IMR-90 (cell line): ENCODE measurements at regions not wholly inside any gene's neighbourhood (a gene's known extent, or its start where the extent isn't known, plus 50 kb on each side); places are given as distances from the start of the nearest gene placed in this dataset.

ENCODE experiments used
- ATAC-seq: fragments of 200-7000 bp; cut with Tn5 transposase; 2 replicates; pipeline ENCODE4 v1.9.1; 2020; ENCODE audit warnings: low read depth, mild to moderate bottlenecking, moderate library complexity
- BruUV-seq: library from RNA; stranded (reverse); fragments of 400-500 nt; replicated peaks from 2 replicates; lab custom pipeline; 2021; lab: Mats Ljungman, UMichigan
- CTCF ChIA-PET: fragments of 300-600 bp; formaldehyde crosslinking; extraction: SDS; loops from one replicate; lab custom pipeline; 2021; ENCODE audit warnings: antibody characterized with exemption; lab: Yijun Ruan, JAX
- POLR2A ChIA-PET: fragments of 300-600 bp; sonication (Branson Sonifier 250); formaldehyde crosslinking; loops from one replicate; lab custom pipeline; 2022; ENCODE audit warnings: antibody characterized with exemption; ENCODE audit not compliant: unreplicated experiment; lab: Charles Lee
- DNase-seq: peaks from one replicate; pipeline ENCODE4 v3.0.0; 2013
- H2AFZ ChIP-seq: replicated peaks from 2 replicates; pipeline ENCODE3; 2013; ENCODE audit warnings: low read length, mild to moderate bottlenecking; ENCODE audit not compliant: poor library complexity
- H2AK5ac ChIP-seq: 2 replicates; pipeline ENCODE4 v1.6.1; 2013; ENCODE audit warnings: low read depth, low read length, inconsistent platforms
- H2AK9ac ChIP-seq: replicated peaks from 2 replicates; pipeline ENCODE3; 2013; ENCODE audit warnings: mild to moderate bottlenecking, low read depth, low read length, moderate library complexity; ENCODE audit not compliant: poor library complexity
- H2BK120ac ChIP-seq: 2 replicates; pipeline ENCODE4 v1.6.1; 2013; ENCODE audit warnings: low read depth, low read length, inconsistent platforms
- H2BK15ac ChIP-seq: 3 replicates; pipeline ENCODE4 v1.6.1; 2013; ENCODE audit warnings: low read depth, low read length, inconsistent platforms
- H2BK20ac ChIP-seq: 2 replicates; pipeline ENCODE4 v1.6.1; 2013; ENCODE audit warnings: low read depth, mild to moderate bottlenecking, inconsistent platforms, low read length, moderate library complexity
- H2BK5ac ChIP-seq: 2 replicates; pipeline ENCODE4 v1.6.1; 2013; ENCODE audit warnings: mild to moderate bottlenecking, low read depth, low read length, inconsistent platforms; ENCODE audit not compliant: poor library complexity, severe bottlenecking
- H3K14ac ChIP-seq: replicated peaks from 2 replicates; pipeline ENCODE4 v1.6.1; 2013; ENCODE audit warnings: low read depth, low read length, inconsistent platforms
- H3K18ac ChIP-seq: 2 replicates; pipeline ENCODE4 v1.6.1; 2013; ENCODE audit warnings: low read depth, low read length, control low read depth
- H3K23ac ChIP-seq: 2 replicates; pipeline ENCODE4 v1.6.1; 2013; ENCODE audit warnings: low read depth, low read length, inconsistent platforms
- H3K27ac ChIP-seq: 2 replicates; pipeline ENCODE4 v1.5.1; 2013; ENCODE audit warnings: mild to moderate bottlenecking, control low read depth, low read length; ENCODE audit not compliant: insufficient read depth
- H3K27me3 ChIP-seq: 2 replicates; pipeline ENCODE4 v1.6.1; 2013; ENCODE audit warnings: low read length; ENCODE audit not compliant: control insufficient read depth, insufficient read depth
- H3K36me3 ChIP-seq: 2 replicates; pipeline ENCODE4 v1.6.1; 2013; ENCODE audit warnings: low read length, mixed read lengths; ENCODE audit not compliant: control insufficient read depth, insufficient read depth
- H3K4ac ChIP-seq: 2 replicates; pipeline ENCODE4 v1.6.1; 2013; ENCODE audit warnings: low read depth, low read length, inconsistent platforms
- H3K4me1 ChIP-seq: 2 replicates; pipeline ENCODE4 v1.6.1; 2013; ENCODE audit warnings: low read length, mixed read lengths; ENCODE audit not compliant: control insufficient read depth, insufficient read depth
- H3K4me2 ChIP-seq: 2 replicates; pipeline ENCODE4 v1.6.1; 2013; ENCODE audit warnings: low read depth, mild to moderate bottlenecking, control low read depth, low read length, moderate library complexity
- H3K4me3 ChIP-seq: 2 replicates; pipeline ENCODE4 v1.5.1; 2013; ENCODE audit warnings: low read depth, mild to moderate bottlenecking, control low read depth, low read length, moderate library complexity; ENCODE audit not compliant: insufficient read depth
- H3K56ac ChIP-seq: 2 replicates; pipeline ENCODE4 v1.6.1; 2013; ENCODE audit warnings: low read length, inconsistent platforms; ENCODE audit not compliant: insufficient read depth; ENCODE audit errors: extremely low read depth
- H3K79me1 ChIP-seq, 2 experiments: 2 replicates each; pipeline ENCODE4 v1.6.1; 2013; ENCODE audit warnings: low read length in 2 of 2, inconsistent platforms in 1 of 2, low read depth in 1 of 2
- H3K9ac ChIP-seq: 2 replicates; pipeline ENCODE4 v1.6.1; 2013; ENCODE audit warnings: low read depth, low read length, control low read depth
- H3K9me1 ChIP-seq: 2 replicates; pipeline ENCODE4 v1.6.1; 2013; ENCODE audit warnings: low read length, inconsistent platforms; ENCODE audit not compliant: insufficient read depth
- H3K9me3 ChIP-seq: 2 replicates; pipeline ENCODE4 v1.6.1; 2013; ENCODE audit warnings: low read length; ENCODE audit not compliant: control insufficient read depth, insufficient read depth
- H4K20me1 ChIP-seq: 2 replicates; pipeline ENCODE4 v1.6.1; 2013; ENCODE audit warnings: low read length, inconsistent platforms; ENCODE audit not compliant: insufficient read depth
- H4K5ac ChIP-seq: 2 replicates; pipeline ENCODE4 v1.6.1; 2013; ENCODE audit warnings: mild to moderate bottlenecking, low read depth, low read length, control low read depth
- H4K8ac ChIP-seq, 2 experiments: 2 replicates each; pipeline ENCODE4 v1.6.1; 2013; ENCODE audit warnings: low read depth in 2 of 2, low read length in 2 of 2, control low read depth in 1 of 2, inconsistent platforms in 1 of 2
- H4K91ac ChIP-seq: 2 replicates; pipeline ENCODE4 v1.6.1; 2013; ENCODE audit warnings: low read depth, low read length, inconsistent platforms; ENCODE audit not compliant: insufficient read depth
- CEBPB ChIP-seq: IDR thresholded peaks from 2 replicates; pipeline ENCODE4 v1.6.1; 2012; ENCODE audit warnings: low read depth, low read length, improper control_type of control experiment
- FOS ChIP-seq: fragments of 150-350 bp; IDR thresholded peaks from 2 replicates; pipeline ENCODE4 v1.6.1; 2016; ENCODE audit warnings: low read depth, low read length
- MAZ ChIP-seq: IDR thresholded peaks from 2 replicates; pipeline ENCODE4 v1.6.1; 2012; ENCODE audit warnings: low read depth, mild to moderate bottlenecking, low read length, improper control_type of control experiment, moderate library complexity, borderline replicate concordance
- WGBS, 2 experiments: methylation state at CpG; one replicate each; pipeline versions ENCODE4 v1.1.5 to v1.1.7; 2013; ENCODE audit warnings: missing lambda C conversion rate in 2 of 2; ENCODE audit not compliant: insufficient read length in 1 of 2; ENCODE audit errors: extremely low coverage in 2 of 2; 5-methylcytosine and 5-hydroxymethylcytosine counted together
- dilution Hi-C: fragments of 300-500 bp; cut with HindIII; formaldehyde crosslinking; loops from one replicate; pipeline ENCODE4 v1.14.3; 2018; ENCODE audit warnings: low sequenced_read_pairs; ENCODE audit not compliant: unreplicated experiment
- in situ Hi-C: fragments of 300-500 bp; cut with MboI; formaldehyde crosslinking; loops from 3 replicates; pipeline ENCODE4 v1.14.3; 2019; ENCODE audit warnings: low sequenced_read_pairs, inconsistent platforms, mixed read lengths
- intact Hi-C: fragments of 100-400 bp; cut with micrococcal nuclease; formaldehyde crosslinking; loops from 2 replicates; pipeline ENCODE4 v1.10.0; 2022

GRCh38 chr2:177338177-177338721 lies 54.3 kb upstream of the AGPS start:
- no peak overlapping the region; the same call in 1 of the 2 replicates for H3K18ac ChIP-seq
- H3K56ac ChIP-seq: no peak overlapping the region
- peak overlapping the region; percentile 61 for H2BK20ac ChIP-seq
- H4K20me1 ChIP-seq: no peaks in the 10 kb centered on the region
- in situ Hi-C loops: loop anchor here (10.0 kb wide), 2 partner anchors 267 to 387 kb away; no protein-coding TSS in a partner anchor
- ATAC-seq: peak; percentile 62
- H2BK5ac ChIP-seq: peak overlapping the region; percentile 44
- H3K4me1 ChIP-seq: peaks cover 11% of the 10 kb centered on the region
- no peak overlapping the region for H2BK15ac ChIP-seq
- intact Hi-C loops: loop anchor here (5.0 kb wide), 1 partner anchor 214 kb away; a partner anchor contains a TSS
- dilution Hi-C loops: no loop called here
- peak overlapping the region; percentile 6 for H4K91ac ChIP-seq
- peak overlapping the region; percentile 33; the same call in 1 of the 2 replicates for H3K4me2 ChIP-seq
- WGBS, 2 experiments: no CpG with 5 or more reads among the region's 4 CpGs
- H3K4me3 ChIP-seq: no peak overlapping the region
- ChIA-PET CTCF (interaction anchor here (1.4 to 2.2 kb wide), 2 partner anchors 173 kb away, joined by 5 to 13 read pairs; no protein-coding TSS in a partner anchor), POLR2A (no interaction called here)
- H2AFZ ChIP-seq: no peak overlapping the region
- H3K9me3 ChIP-seq: no peaks in the 10 kb centered on the region
- H3K9ac ChIP-seq: no peak overlapping the region
- H3K79me1 ChIP-seq: peaks cover 0 to 4% of the 10 kb centered on the region in 2 experiments; a peak in 1 of 4 replicates
- H4K5ac ChIP-seq: peak overlapping the region; percentile 34; the same call in 1 of the 2 replicates
- H3K4ac ChIP-seq: peak overlapping the region; percentile 24; the same call in 1 of the 2 replicates
- H3K9me1 ChIP-seq: no peaks in the 10 kb centered on the region
- no TSS peak for BruUV-seq
- no peak overlapping the region for H3K27ac ChIP-seq
- no peak overlapping the region for H2AK9ac ChIP-seq
- TF ChIP-seq FOS (peak; percentile 60), MAZ (no peak), CEBPB (0 out of 2 replicates have a peak, but pooled peaks have one; percentile 6)
- no peak overlapping the region for H2BK120ac ChIP-seq
- no peaks in the 10 kb centered on the region for H3K36me3 ChIP-seq
- DNase-seq: peak; percentile 68
- no peak overlapping the region; the same call in 1 of the 2 replicates for H3K14ac ChIP-seq
- H3K23ac ChIP-seq: peak overlapping the region; percentile 51; the same call in 1 of the 2 replicates
- H4K8ac ChIP-seq: peak overlapping the region in 1 of 2 experiments; percentile 10; a peak in 1 of 4 replicates
- no peaks in the 10 kb centered on the region for H3K27me3 ChIP-seq
- peak overlapping the region; percentile 50; the same call in 1 of the 2 replicates for H2AK5ac ChIP-seq
